ENCODE measurements at regions not wholly inside any gene's neighbourhood (a gene's known extent, or its start where the extent isn't known, plus 50 kb on each side); places are given as distances from the start of the nearest gene placed in this dataset.

DNA sequence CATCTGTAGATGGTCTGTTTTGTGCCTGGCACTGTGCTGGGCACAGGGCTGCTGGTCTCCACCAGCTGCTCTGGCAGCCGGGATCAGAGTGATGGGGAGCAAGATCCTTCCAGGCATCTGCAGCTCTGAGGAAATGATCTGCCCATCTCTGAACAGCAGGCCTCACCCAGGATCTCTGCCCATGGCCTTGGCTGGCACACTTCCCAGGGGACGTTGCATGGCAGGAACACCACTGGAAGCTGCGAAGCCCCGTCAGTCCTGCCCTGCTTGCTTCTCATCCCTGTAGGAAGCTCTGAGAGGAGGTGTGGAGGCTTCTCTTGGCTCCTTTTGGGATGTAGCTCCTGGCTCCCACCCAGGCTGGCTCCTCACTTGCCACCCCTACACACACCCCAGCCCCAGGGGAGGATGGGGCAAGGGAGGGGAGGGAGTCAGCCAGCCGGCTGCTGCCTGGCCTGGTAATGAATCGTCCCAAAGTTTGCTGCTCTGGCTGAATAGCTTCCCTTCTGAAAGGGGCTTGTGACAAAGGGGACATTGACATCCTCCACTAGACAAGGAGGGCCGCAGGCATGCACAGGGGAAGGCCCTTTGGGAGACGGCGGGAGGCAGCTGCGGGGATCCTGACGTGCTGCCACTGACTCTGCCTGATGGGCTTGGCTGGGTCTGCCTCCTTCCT is 108.9 kb downstream of the VEGFA start:
- Histone ChIP-seq H3K27ac (ENCODE audit: insufficient read length, low read depth, low read length) (no peak overlapping the region), H3K18ac (ENCODE audit: insufficient read length, low read depth, low read length) (no peak overlapping the region), H3K79me1 (ENCODE audit: insufficient read depth, low read depth, low read length, poor library complexity, severe bottlenecking) (no peaks in the 10 kb centered on the region), H2BK15ac (ENCODE audit: low read depth, low read length) (no peak overlapping the region), H2AFZ (ENCODE audit: low read length) (no peak overlapping the region), H4K8ac (replicated peaks; ENCODE audit: insufficient read length, low read depth, low read length) (no peak overlapping the region), H3K27me3 (ENCODE audit: insufficient read depth, low read length) (no peaks in the 10 kb centered on the region), H3K79me2 (ENCODE audit: insufficient read depth, low read length) (no peaks in the 10 kb centered on the region), H2AK5ac (ENCODE audit: insufficient read length, low read length) (no peak overlapping the region), H2BK12ac (ENCODE audit: insufficient read length, low read depth, low read length) (no peak overlapping the region), H2BK5ac (ENCODE audit: insufficient read length, low read length) (no peak overlapping the region), H2BK120ac (ENCODE audit: low read depth, low read length, poor library complexity, severe bottlenecking) (no peak overlapping the region), H3K23me2 (ENCODE audit: insufficient read length, low read depth, low read length, poor library complexity, severe bottlenecking) (no peaks in the 10 kb centered on the region), H3K9ac (ENCODE audit: extremely low read depth, insufficient read length, low read length) (no peak overlapping the region), H4K91ac (ENCODE audit: insufficient read length, low read depth, low read length) (no peak overlapping the region), H4K5ac (ENCODE audit: insufficient read length, low read depth, low read length) (no peak overlapping the region), H3T11ph (ENCODE audit: low read length) (no peak overlapping the region), H3K23ac (ENCODE audit: insufficient read length, low read depth, low read length) (no peak overlapping the region), H3K4me2 (ENCODE audit: insufficient read depth, insufficient read length, low read length) (no peak overlapping the region), H3K14ac (ENCODE audit: insufficient read depth, low read length) (no peak overlapping the region), H3K4me1 (ENCODE audit: insufficient read depth, low read length) (no peaks in the 10 kb centered on the region), H2BK20ac (ENCODE audit: low read depth, low read length, poor library complexity, severe bottlenecking) (no peak overlapping the region), H3K4ac (ENCODE audit: low read depth, low read length) (no peak overlapping the region), H3K56ac (ENCODE audit: insufficient read length, low read depth, low read length) (no peak overlapping the region), H4K20me1 (ENCODE audit: control insufficient read depth, insufficient read depth, insufficient read length) (no peaks in the 10 kb centered on the region), H3K9me3 (ENCODE audit: control insufficient read depth, low read depth, low read length) (no peaks in the 10 kb centered on the region)
- WGBS (ENCODE audit: extremely low coverage, insufficient read length, low lambda C conversion rate) = no CpG with 5 or more reads among the region's 11 CpGs
- Mint-ChIP-seq H3K4me3 (no peak overlapping the region), H3K36me3 (ENCODE audit: insufficient read depth in 1 of 3, low read depth in 3 of 3) (no peaks in the 10 kb centered on the region; a peak in 1 of 7 replicates), H3K9me3 (no peaks in the 10 kb centered on the region), H3K27ac (no peak overlapping the region), H3K4me1 (peaks cover 12 to 19% of the 10 kb centered on the region in 2 experiments), H3K27me3 (ENCODE audit: low read depth) (no peaks in the 10 kb centered on the region; the same call in 1 of the 2 replicates)
- TF ChIP-seq, protein P1, sequence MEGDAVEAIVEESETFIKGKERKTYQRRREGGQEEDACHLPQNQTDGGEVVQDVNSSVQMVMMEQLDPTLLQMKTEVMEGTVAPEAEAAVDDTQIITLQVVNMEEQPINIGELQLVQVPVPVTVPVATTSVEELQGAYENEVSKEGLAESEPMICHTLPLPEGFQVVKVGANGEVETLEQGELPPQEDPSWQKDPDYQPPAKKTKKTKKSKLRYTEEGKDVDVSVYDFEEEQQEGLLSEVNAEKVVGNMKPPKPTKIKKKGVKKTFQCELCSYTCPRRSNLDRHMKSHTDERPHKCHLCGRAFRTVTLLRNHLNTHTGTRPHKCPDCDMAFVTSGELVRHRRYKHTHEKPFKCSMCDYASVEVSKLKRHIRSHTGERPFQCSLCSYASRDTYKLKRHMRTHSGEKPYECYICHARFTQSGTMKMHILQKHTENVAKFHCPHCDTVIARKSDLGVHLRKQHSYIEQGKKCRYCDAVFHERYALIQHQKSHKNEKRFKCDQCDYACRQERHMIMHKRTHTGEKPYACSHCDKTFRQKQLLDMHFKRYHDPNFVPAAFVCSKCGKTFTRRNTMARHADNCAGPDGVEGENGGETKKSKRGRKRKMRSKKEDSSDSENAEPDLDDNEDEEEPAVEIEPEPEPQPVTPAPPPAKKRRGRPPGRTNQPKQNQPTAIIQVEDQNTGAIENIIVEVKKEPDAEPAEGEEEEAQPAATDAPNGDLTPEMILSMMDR (conservative IDR thresholded peaks at IDR 0.05) = no peak
- no peak for DNase-seq
